ENCODE measurements at regions not wholly inside any gene's neighbourhood (a gene's known extent, or its start where the extent isn't known, plus 50 kb on each side); places are given as distances from the start of the nearest gene placed in this dataset.

DNA sequence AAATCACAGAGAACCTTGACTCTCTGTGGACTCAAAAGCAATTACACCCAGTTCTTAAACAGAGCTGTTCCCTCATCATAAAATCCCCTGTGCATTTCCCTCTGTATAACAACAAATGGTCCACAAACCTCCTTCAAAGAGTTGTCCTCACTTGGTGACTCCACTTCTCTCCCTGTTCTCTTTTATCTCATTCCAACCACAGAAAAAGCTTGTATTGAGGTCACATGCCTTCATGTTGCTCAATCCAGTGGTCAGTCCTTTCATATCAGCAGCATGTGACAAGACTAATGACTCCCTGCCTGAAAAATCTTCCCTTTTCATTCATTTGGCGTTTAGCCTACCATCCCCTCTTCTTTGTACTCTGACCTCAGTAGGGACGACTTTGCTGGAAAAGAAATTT is 158.0 kb downstream of the DEPDC1B start:
- Mint-ChIP-seq H3K27ac (ENCODE audit: unreplicated experiment) (no peak overlapping the region), H3K4me1 (ENCODE audit: low read depth, unreplicated experiment) (peaks cover 17% of the 10 kb centered on the region), H3K4me3 (ENCODE audit: unreplicated experiment) (no peak overlapping the region), H3K36me3 (ENCODE audit: insufficient read depth, unreplicated experiment) (no peaks in the 10 kb centered on the region), H3K27me3 (ENCODE audit: insufficient read depth, unreplicated experiment) (peaks cover 5% of the 10 kb centered on the region), H3K9me3 (ENCODE audit: unreplicated experiment) (no peaks in the 10 kb centered on the region)
- BruUV-seq (replicated peaks): no TSS peak
- Histone ChIP-seq H3K4me1 (peaks cover 15% of the 10 kb centered on the region; the same call in 1 of the 2 replicates), H3K4me3 (ENCODE audit: low read depth, low read length) (no peak overlapping the region), H3K27me3 (replicated peaks; ENCODE audit: control insufficient read depth, insufficient read depth, low read length) (no peaks in the 10 kb centered on the region), H3K36me3 (ENCODE audit: control insufficient read depth, insufficient read depth, low read length) (no peaks in the 10 kb centered on the region), H3K9me3 (no peaks in the 10 kb centered on the region)
- TF ChIP-seq, protein P1, sequence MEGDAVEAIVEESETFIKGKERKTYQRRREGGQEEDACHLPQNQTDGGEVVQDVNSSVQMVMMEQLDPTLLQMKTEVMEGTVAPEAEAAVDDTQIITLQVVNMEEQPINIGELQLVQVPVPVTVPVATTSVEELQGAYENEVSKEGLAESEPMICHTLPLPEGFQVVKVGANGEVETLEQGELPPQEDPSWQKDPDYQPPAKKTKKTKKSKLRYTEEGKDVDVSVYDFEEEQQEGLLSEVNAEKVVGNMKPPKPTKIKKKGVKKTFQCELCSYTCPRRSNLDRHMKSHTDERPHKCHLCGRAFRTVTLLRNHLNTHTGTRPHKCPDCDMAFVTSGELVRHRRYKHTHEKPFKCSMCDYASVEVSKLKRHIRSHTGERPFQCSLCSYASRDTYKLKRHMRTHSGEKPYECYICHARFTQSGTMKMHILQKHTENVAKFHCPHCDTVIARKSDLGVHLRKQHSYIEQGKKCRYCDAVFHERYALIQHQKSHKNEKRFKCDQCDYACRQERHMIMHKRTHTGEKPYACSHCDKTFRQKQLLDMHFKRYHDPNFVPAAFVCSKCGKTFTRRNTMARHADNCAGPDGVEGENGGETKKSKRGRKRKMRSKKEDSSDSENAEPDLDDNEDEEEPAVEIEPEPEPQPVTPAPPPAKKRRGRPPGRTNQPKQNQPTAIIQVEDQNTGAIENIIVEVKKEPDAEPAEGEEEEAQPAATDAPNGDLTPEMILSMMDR (IDR thresholded peaks at IDR 0.05; ENCODE audit: insufficient read depth in 1 of 2, low read depth in 1 of 2, low read length in 1 of 2, severe bottlenecking in 1 of 2, unreplicated experiment in 1 of 2): no peak
- CTCF ChIA-PET: interaction anchor here (0.7 kb wide), 1 partner anchor 169 kb away, joined by 3 read pairs; no protein-coding TSS in a partner anchor
- peak in 1 of 2 experiments; percentile 18 for DNase-seq
- intact Hi-C loops (cut with micrococcal nuclease; ENCODE audit: unreplicated experiment): no loop called here
- POLR2A ChIA-PET: no interaction called here

DNA sequence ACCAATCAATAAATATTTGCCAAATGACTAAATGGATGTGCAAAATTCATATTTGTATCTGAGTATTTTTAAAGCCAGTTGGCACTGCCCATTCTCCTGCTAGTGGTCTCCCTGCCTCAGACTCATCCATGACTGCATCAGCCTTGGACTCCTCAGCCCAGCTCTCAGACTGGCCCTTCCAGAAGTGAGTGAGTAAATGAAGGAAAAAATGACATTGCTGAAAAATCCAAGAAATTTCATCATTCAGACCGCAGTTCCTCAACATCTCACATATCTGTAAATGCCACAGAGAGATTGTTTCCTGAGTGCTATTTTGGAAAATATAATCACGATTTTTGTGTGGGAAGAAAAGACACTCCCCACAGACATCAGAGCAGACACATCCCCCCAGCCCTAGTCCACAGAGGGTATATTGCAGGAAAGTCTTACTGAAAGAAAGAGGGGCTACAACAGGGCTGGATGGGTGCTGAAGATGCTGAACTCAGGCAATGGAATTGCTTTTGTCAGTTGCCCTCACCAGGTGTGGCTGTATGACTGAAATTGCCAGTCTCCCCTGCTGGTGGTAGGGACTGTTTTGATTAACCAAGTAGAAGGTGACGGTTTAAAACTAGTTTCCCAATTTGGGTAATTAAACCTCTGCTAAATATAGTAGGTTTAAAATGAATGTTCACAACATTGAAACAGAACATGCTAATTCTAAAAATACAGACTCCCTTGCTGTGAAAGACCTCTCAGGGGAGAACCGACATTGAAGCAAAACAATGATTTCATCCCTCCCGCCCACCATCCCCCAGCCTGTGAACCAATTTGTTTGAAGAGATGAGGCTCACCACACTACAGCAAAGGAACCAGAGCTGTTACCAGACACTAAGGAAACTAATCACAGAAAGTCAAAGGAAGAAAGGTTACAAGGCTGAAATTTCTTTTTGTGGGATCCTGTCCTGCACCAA is 158.8 kb downstream of the DEPDC1B start:
- H3K27me3 Mint-ChIP-seq (ENCODE audit: insufficient read depth, unreplicated experiment): peaks cover 5% of the 10 kb centered on the region
- Histone ChIP-seq H3K36me3 (ENCODE audit: control insufficient read depth, insufficient read depth, low read length) (no peaks in the 10 kb centered on the region), H3K4me1 (peaks cover 15% of the 10 kb centered on the region; the same call in 1 of the 2 replicates), H3K27me3 (replicated peaks; ENCODE audit: control insufficient read depth, insufficient read depth, low read length) (no peaks in the 10 kb centered on the region), H3K4me3 (ENCODE audit: low read depth, low read length) (no peak overlapping the region), H3K9me3 (no peaks in the 10 kb centered on the region)
- BruUV-seq (replicated peaks): no TSS peak
- no peak overlapping the region for H3K27ac Mint-ChIP-seq (ENCODE audit: unreplicated experiment)
- no peaks in the 10 kb centered on the region for H3K36me3 Mint-ChIP-seq (ENCODE audit: insufficient read depth, unreplicated experiment)
- POLR2A ChIA-PET: no interaction called here
- intact Hi-C loops (cut with micrococcal nuclease; ENCODE audit: unreplicated experiment): no loop called here
- peaks cover 17% of the 10 kb centered on the region for H3K4me1 Mint-ChIP-seq (ENCODE audit: low read depth, unreplicated experiment)
- no peak overlapping the region for H3K4me3 Mint-ChIP-seq (ENCODE audit: unreplicated experiment)
- DNase-seq: no peak
- H3K9me3 Mint-ChIP-seq (ENCODE audit: unreplicated experiment): no peaks in the 10 kb centered on the region
- TF ChIP-seq, protein P1 (IDR thresholded peaks at IDR 0.05; ENCODE audit: insufficient read depth in 1 of 2, low read depth in 1 of 2, low read length in 1 of 2, severe bottlenecking in 1 of 2, unreplicated experiment in 1 of 2): no peak
- CTCF ChIA-PET: interaction anchor here (0.7 kb wide), 1 partner anchor 169 kb away, joined by 3 read pairs; no protein-coding TSS in a partner anchor

DNA sequence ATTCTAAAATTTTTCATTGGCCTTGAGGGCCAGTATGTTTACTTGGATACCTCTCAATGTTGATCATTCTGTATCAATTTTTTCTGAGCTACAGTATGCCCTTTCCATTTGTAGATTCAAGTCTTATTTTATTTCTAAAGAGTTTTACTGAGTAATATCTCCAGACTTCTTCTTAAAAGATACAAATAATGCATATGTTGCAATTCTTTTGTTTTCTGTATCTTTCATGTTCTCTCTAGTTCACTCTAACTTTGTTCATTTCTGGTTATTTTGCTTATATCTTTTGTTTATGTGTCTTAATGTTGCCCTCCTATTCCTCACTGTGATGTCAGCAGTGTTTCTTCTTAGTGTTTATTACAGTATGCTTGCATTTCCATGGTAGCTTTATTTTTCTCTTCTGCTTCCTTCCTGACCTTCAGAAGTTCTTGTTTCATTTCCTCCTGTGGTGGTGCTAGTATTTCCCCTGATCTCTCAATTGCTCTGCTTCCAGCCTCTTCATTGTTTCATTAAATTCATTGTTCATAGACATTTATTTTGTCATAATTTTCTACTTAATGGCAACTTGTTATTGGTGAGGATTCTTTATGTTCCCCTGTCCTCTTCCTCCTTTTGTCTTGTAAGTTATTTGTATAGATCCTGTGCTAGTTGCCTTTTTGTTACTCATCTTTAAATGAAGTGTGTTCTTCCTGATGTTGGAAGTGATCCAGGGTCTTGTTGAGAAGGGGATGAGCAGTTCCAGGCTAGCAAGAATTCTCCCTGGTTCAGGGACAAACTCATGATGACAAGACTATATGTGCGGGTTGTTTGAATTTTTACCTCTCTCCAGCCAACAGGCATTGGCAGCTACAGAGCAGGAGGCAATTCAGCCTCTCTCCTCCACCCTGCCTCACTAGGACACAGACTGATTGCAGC is 160.8 kb downstream of the DEPDC1B start:
- Histone ChIP-seq H3K4me3 (ENCODE audit: low read depth, low read length) (no peak overlapping the region), H3K27me3 (replicated peaks; ENCODE audit: control insufficient read depth, insufficient read depth, low read length) (no peaks in the 10 kb centered on the region), H3K9me3 (peaks cover 3% of the 10 kb centered on the region; the same call in 1 of the 2 replicates), H3K4me1 (peaks cover 15% of the 10 kb centered on the region; the same call in 1 of the 2 replicates), H3K36me3 (ENCODE audit: control insufficient read depth, insufficient read depth, low read length) (no peaks in the 10 kb centered on the region)
- ChIA-PET POLR2A (no interaction called here), CTCF (no interaction called here)
- Mint-ChIP-seq H3K9me3 (ENCODE audit: unreplicated experiment) (no peaks in the 10 kb centered on the region), H3K4me1 (ENCODE audit: low read depth, unreplicated experiment) (peaks cover 17% of the 10 kb centered on the region), H3K27ac (ENCODE audit: unreplicated experiment) (no peak overlapping the region), H3K4me3 (ENCODE audit: unreplicated experiment) (no peak overlapping the region), H3K27me3 (ENCODE audit: insufficient read depth, unreplicated experiment) (peaks cover 5% of the 10 kb centered on the region), H3K36me3 (ENCODE audit: insufficient read depth, unreplicated experiment) (no peaks in the 10 kb centered on the region)
- TF ChIP-seq, protein P1 (IDR thresholded peaks at IDR 0.05; ENCODE audit: insufficient read depth in 1 of 2, low read depth in 1 of 2, low read length in 1 of 2, severe bottlenecking in 1 of 2, unreplicated experiment in 1 of 2): no peak
- intact Hi-C loops (cut with micrococcal nuclease; ENCODE audit: unreplicated experiment): no loop called here
- no TSS peak for BruUV-seq (replicated peaks)
- no peak for DNase-seq
